ENCODE measurements at regions not wholly inside any gene's neighbourhood (a gene's known extent, or its start where the extent isn't known, plus 50 kb on each side); places are given as distances from the start of the nearest gene placed in this dataset.

- H3K36me3 ChIP-seq, result no peaks in the 10 kb centered on the region
- intact Hi-C loops (cut with DNase I), result no loop called here
- H3K4me1 ChIP-seq, result no peaks in the 10 kb centered on the region
- no peaks in the 10 kb centered on the region for H3K27me3 ChIP-seq
- H3K4me3 ChIP-seq, result no peak overlapping the region
- ATAC-seq (no peak), DNase-seq (no peak)
- no peak overlapping the region for H3K27ac ChIP-seq
- no peaks in the 10 kb centered on the region for H3K9me3 ChIP-seq
- TF ChIP-seq, protein P1, sequence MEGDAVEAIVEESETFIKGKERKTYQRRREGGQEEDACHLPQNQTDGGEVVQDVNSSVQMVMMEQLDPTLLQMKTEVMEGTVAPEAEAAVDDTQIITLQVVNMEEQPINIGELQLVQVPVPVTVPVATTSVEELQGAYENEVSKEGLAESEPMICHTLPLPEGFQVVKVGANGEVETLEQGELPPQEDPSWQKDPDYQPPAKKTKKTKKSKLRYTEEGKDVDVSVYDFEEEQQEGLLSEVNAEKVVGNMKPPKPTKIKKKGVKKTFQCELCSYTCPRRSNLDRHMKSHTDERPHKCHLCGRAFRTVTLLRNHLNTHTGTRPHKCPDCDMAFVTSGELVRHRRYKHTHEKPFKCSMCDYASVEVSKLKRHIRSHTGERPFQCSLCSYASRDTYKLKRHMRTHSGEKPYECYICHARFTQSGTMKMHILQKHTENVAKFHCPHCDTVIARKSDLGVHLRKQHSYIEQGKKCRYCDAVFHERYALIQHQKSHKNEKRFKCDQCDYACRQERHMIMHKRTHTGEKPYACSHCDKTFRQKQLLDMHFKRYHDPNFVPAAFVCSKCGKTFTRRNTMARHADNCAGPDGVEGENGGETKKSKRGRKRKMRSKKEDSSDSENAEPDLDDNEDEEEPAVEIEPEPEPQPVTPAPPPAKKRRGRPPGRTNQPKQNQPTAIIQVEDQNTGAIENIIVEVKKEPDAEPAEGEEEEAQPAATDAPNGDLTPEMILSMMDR (IDR thresholded peaks at IDR 0.05), result no peak
Observed at GRCh38 chr2:129330504-129330903, 649.0 kb upstream of the RAB6C start.

GRCh38 chr2:129331638-129332037 is 647.8 kb upstream of the RAB6C start:
- Histone ChIP-seq H3K9me3 (no peaks in the 10 kb centered on the region), H3K36me3 (no peaks in the 10 kb centered on the region), H3K4me3 (no peak overlapping the region), H3K27ac (no peak overlapping the region), H3K4me1 (no peaks in the 10 kb centered on the region), H3K27me3 (no peaks in the 10 kb centered on the region)
- intact Hi-C loops (cut with DNase I), result no loop called here
- no peak for ATAC-seq
- no peak for DNase-seq
- TF ChIP-seq, protein P1 (IDR thresholded peaks at IDR 0.05), result no peak

- DNase-seq (no peak), ATAC-seq (no peak)
- TF ChIP-seq, protein P1 (IDR thresholded peaks at IDR 0.05), result no peak
- Histone ChIP-seq H3K27me3 (no peaks in the 10 kb centered on the region), H3K4me3 (no peak overlapping the region), H3K9me3 (no peaks in the 10 kb centered on the region), H3K27ac (no peak overlapping the region), H3K36me3 (no peaks in the 10 kb centered on the region), H3K4me1 (no peaks in the 10 kb centered on the region)
- intact Hi-C loops (cut with DNase I), result no loop called here
Observed at GRCh38 chr2:129334128-129334527, 645.3 kb upstream of the RAB6C start.

DNA sequence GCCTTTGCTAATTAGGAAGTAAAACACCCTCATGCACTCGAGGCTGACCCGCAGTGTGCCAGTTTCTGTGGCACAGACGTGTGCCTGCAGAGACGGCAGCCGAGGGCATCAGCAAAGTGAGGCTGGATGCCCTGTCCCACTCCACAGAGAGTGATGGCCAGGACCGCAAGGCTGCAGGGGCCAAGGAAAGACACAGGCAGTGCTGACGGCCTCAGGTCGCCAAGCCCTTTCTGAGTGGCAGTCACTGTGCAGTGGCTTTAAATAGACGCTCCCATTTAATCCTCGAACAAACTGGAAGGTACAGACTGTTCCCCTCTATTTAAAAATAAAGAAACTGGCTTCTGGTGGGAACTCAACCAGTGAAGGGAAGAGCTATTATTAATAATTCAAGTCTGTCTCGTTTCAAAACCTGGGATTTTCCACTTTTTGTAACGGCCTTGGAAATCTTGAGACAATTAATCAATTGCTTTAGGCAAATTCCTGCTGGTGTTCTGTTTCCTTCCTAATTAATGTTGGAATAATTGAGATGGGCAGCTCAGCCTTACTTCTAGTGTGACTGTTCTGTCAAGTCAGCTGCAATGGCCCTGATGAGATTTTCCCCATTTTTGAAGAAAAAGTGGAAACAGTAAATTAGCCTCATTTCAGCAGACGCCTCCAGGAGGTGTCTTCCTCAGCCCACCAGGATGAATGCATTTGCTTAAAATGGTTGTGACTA is 644.6 kb upstream of the RAB6C start:
- intact Hi-C loops (cut with DNase I), result no loop called here
- ATAC-seq (no peak), DNase-seq (no peak)
- Histone ChIP-seq H3K27me3 (no peaks in the 10 kb centered on the region), H3K27ac (no peak overlapping the region), H3K9me3 (no peaks in the 10 kb centered on the region), H3K4me1 (no peaks in the 10 kb centered on the region), H3K36me3 (no peaks in the 10 kb centered on the region), H3K4me3 (no peak overlapping the region)
- TF ChIP-seq, protein P1 (IDR thresholded peaks at IDR 0.05), result no peak

DNA sequence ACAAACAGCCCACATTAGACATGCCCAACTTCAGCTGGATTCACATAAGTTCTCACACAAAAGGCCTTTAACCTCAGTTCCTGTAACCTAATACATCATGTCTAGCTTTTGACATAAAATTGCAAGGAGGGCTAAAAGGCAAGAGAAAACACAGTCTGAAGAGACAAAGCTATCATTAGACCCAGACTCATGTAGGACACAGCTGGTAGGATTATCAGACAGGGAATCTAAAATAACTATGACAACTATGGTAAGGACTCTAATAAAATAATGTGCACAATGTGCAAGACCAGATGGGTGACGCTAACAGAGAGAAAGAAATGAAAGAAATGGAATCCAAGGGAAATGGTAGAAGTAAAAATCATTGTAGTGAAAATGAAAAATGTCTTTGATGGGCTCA is 643.2 kb upstream of the RAB6C start:
- intact Hi-C loops (cut with DNase I), result no loop called here

More for the DNA sequence above, 643.2 kb upstream of the RAB6C start:
- no peaks in the 10 kb centered on the region for H3K27me3 ChIP-seq
- DNase-seq (no peak), ATAC-seq (no peak)
- no peaks in the 10 kb centered on the region for H3K36me3 ChIP-seq
- no peak overlapping the region for H3K27ac ChIP-seq
- TF ChIP-seq, protein P1 (IDR thresholded peaks at IDR 0.05), result no peak
- H3K9me3 ChIP-seq, result no peaks in the 10 kb centered on the region
- no peak overlapping the region for H3K4me3 ChIP-seq
- H3K4me1 ChIP-seq, result no peaks in the 10 kb centered on the region
